AG10803 (cell line): ENCODE measurements at regions not wholly inside any gene's neighbourhood (a gene's known extent, or its start where the extent isn't known, plus 50 kb on each side); places are given as distances from the start of the nearest gene placed in this dataset.

Experiments used
- DNase-seq: peaks from one replicate; pipeline ENCODE4 v3.0.0; 2010; ENCODE audit warnings: low read depth
- H3K4me3 ChIP-seq: 2 replicates; pipeline ENCODE4 v1.5.1; 2011; ENCODE audit warnings: mild to moderate bottlenecking, low read length, control low read depth
- TF ChIP-seq, protein P1 (sequence below): conservative IDR thresholded peaks from 2 replicates; pipeline ENCODE4 v1.5.1; 2011; ENCODE audit warnings: mild to moderate bottlenecking, low read length, control low read depth, inconsistent platforms

DNA sequence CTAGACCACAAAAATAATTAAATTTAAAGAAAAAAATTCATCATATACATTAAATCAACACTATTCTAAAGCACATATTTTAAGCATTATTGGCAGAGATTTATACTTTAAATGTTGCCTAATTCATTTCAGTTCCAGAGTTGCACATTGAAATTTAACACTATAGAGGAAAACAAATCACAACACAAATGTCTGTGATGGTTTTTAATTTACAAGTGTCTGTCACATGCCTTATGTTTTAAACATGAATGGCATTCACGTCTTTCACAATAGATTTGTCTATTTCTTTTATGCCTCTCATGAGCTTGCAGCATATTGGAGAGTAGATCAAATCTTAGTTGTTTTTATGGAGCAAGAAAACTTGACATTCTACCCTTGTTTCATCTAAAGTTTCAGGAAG is 811.3 kb downstream of the NLGN4X start:
- no peak for DNase-seq
- H3K4me3 ChIP-seq = no peak overlapping the region
- TF ChIP-seq, protein P1, sequence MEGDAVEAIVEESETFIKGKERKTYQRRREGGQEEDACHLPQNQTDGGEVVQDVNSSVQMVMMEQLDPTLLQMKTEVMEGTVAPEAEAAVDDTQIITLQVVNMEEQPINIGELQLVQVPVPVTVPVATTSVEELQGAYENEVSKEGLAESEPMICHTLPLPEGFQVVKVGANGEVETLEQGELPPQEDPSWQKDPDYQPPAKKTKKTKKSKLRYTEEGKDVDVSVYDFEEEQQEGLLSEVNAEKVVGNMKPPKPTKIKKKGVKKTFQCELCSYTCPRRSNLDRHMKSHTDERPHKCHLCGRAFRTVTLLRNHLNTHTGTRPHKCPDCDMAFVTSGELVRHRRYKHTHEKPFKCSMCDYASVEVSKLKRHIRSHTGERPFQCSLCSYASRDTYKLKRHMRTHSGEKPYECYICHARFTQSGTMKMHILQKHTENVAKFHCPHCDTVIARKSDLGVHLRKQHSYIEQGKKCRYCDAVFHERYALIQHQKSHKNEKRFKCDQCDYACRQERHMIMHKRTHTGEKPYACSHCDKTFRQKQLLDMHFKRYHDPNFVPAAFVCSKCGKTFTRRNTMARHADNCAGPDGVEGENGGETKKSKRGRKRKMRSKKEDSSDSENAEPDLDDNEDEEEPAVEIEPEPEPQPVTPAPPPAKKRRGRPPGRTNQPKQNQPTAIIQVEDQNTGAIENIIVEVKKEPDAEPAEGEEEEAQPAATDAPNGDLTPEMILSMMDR = no peak

DNA sequence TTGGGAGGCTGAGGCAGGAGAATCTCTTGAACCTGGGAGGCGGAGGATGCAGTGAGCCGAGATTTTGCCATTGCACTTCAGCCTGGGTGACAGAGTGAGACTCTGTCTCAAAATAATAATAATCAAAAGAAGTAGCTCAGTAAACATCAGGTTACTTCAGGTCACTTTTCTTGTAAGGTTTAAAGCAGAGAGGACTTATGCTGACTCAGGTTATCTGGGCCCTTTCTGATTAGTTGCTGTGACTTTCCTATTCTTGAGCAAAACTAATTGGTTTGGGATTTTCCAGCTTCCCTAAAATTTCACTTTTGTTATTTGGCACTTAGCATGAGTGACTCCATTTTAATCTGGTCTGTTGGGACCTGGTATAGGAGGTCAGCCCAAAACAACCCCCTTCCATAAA is 812.9 kb downstream of the NLGN4X start:
- DNase-seq = no peak
- no peak overlapping the region for H3K4me3 ChIP-seq
- TF ChIP-seq, protein P1 = no peak

DNA sequence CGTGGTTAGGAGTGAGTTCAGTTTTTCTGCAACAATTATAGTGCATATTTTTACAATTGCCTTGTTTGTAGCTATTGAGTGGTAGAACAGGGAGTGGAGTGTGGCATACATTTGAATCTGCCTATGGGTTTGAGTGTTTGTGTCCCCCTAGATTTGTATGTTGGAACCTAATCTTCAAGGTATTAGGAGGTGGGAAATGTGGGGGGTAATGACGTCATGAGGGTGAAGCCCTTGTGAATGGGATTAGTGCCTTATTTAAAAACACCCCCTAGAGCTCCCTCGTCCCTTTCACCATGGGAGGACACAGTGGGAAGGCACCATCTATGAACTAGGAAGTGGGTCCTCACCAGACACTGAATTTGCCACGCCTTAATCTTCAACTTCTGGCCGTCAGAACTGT is 819.6 kb downstream of the NLGN4X start:
- no peak for DNase-seq
- no peak overlapping the region for H3K4me3 ChIP-seq
- TF ChIP-seq, protein P1 = no peak

DNA sequence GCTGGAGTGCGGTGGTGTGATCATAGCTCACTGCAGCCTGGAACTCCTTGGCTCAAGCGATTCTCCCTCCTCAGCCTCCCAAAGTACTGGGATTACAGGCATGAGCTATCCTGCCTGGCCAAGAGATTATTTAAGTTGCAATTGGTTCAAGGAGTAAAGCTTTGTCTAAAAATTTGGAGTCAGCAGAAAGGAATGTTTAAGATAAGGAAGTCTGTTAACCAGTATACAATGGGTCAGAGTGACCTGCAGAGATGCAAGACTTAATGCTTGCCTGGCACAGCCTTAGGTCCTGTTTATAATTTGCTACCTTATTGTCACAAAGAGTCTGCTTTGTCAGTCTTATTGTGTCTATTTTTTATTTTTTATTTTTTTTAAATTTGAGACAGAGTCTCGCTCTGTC is 826.2 kb downstream of the NLGN4X start:
- H3K4me3 ChIP-seq = no peak overlapping the region
- TF ChIP-seq, protein P1 = no peak
- DNase-seq = no peak

DNA sequence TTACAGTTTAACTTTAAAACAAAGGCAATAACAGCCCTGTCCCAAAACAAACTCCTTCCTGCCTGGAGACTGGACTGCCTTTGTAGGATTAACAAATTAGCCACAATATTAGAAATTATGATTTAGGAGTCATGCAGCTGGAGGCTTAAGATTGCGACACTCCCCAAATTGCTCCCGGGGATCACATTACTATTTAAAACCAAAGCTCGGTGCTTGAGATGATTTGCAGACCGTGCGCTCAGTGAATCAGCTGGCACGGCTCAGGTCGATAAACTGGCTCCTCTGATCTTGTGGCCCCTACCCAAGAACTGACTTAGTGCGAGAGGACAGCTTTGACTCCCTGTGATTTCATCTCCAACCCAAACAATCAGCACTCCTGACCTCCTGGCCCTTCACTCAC is 829.3 kb downstream of the NLGN4X start:
- TF ChIP-seq, protein P1 = no peak
- no peak overlapping the region for H3K4me3 ChIP-seq
- no peak for DNase-seq

DNA sequence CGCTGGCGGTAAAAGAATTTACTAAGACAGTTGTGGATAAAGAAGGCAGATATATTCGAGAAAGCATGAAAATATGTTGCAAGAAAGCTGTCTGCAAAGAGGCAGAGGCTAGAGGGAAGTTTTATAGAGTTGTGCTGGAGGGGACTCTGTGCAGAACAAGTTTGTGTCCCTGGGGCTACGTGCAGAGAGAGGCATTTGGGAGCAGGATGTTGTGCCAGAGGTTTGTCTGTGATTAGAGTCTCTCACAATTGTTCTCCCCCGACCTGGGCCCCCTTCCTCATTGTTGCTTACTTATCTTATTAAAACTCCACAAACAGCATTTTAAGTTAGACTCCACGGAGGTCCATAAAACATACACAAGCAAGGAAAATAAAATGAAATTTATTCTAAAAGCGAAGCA is 831.3 kb downstream of the NLGN4X start:
- TF ChIP-seq, protein P1 = no peak
- no peak for DNase-seq
- no peak overlapping the region for H3K4me3 ChIP-seq

DNA sequence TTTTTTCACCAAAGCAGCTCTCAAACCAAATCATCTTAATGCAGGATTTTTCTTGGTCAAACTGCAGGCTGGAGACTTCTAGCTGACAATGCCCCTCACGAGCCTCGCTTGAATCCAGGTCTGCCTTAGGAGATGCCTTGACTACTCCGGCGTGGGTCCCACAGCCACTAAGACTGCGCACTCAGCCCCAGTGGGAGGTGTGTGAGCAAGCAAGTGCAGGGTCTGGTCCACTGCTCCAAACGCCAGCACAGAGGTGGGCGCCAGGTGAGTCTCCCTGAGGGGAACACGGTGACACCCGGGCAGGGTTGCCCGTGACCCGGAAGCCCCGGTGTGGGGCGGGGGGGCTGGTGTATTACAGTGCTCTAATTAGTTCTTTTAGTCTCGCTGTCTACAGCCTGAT is 838.3 kb downstream of the NLGN4X start:
- no peak for DNase-seq
- TF ChIP-seq, protein P1 = no peak
- H3K4me3 ChIP-seq = no peak overlapping the region
